Tibial artery (tissue), 4 donors: ENCODE measurements at regions not wholly inside any gene's neighbourhood (a gene's known extent, or its start where the extent isn't known, plus 50 kb on each side); places are given as distances from the start of the nearest gene placed in this dataset.
"Not testable (repeated sequence)": the region's sequence is repeated elsewhere in the genome, so short reads cannot be mapped to it uniquely, and the experiment has no call there.

Source experiments
- DNase-seq, 2 donors: peaks; one replicate each; pipeline ENCODE4 v3.0.0-alpha.2; 2019
- H3K27ac ChIP-seq, 2 donors: fragments of 200-600 bp; sonication (generic) in 1 of 2; 1 replicate in 1 of 2; 2 replicates in 1 of 2; pipeline ENCODE4 v1.5.1; 2018 to 2019; ENCODE audit warnings: mild to moderate bottlenecking in 1 of 2
- H3K27me3 ChIP-seq, 2 donors: fragments of 200-600 bp; sonication (generic) in 1 of 2; one replicate each; pipeline versions ENCODE4 v1.5.1 to v1.6.0; 2016 to 2019
- H3K36me3 ChIP-seq, 3 donors: fragments of 200-600 bp; sonication (generic) in 2 of 3; one replicate each; pipeline ENCODE4 v1.5.1; 2016 to 2019; ENCODE audit warnings: mild to moderate bottlenecking in 2 of 3
- H3K4me1 ChIP-seq, 4 donors: fragments of 200-600 bp; sonication (generic) in 2 of 4; 1 replicate in 3 of 4; 2 replicates in 1 of 4; pipeline ENCODE4 v1.5.1; 2016 to 2019
- H3K4me3 ChIP-seq, 2 donors: fragments of 200-600 bp; sonication (generic) in 1 of 2; 1 replicate in 1 of 2; 2 replicates in 1 of 2; pipeline ENCODE4 v1.5.1; 2018 to 2019; ENCODE audit warnings: mild to moderate bottlenecking in 2 of 2
- H3K9me3 ChIP-seq, 3 donors: fragments of 200-600 bp; sonication (generic) in 1 of 3; one replicate each; pipeline ENCODE4 v1.5.1; 2016 to 2019
- CTCF ChIP-seq, 2 experiments: fragments of 200-600 bp in 1 of 2; fragments of 450-650 bp in 1 of 2; IDR thresholded peaks; one replicate each; pipeline ENCODE4 v1.5.1; 2017 to 2019; ENCODE audit warnings: antibody characterized with exemption in 2 of 2, mild to moderate bottlenecking in 1 of 2, moderate library complexity in 1 of 2
- intact Hi-C: fragments of 100-400 bp; cut with DNase I; formaldehyde crosslinking; loops from one replicate; pipeline ENCODE4 v1.15.0; 2023; ENCODE audit warnings: low total_unique reads

- Histone ChIP-seq H3K9me3 (no peaks in the 10 kb centered on the region), H3K4me3 (no peak overlapping the region), H3K27me3 (no peaks in the 10 kb centered on the region), H3K27ac (no peak overlapping the region), H3K36me3 (no peaks in the 10 kb centered on the region), H3K4me1 (no peaks in the 10 kb centered on the region)
- intact Hi-C loops: no loop called here
- DNase-seq: no peak
- TF ChIP-seq CTCF (IDR thresholded peaks at IDR 0.05): no peak
These were observed 192.2 kb downstream of the FASLG start for GRCh38 chr1:172851077-172851476.

- no peak for DNase-seq
- H3K27me3 ChIP-seq: no peaks in the 10 kb centered on the region
- no peaks in the 10 kb centered on the region for H3K36me3 ChIP-seq
- no peak for TF ChIP-seq CTCF (IDR thresholded peaks at IDR 0.05)
- no peaks in the 10 kb centered on the region for H3K9me3 ChIP-seq
- H3K4me3 ChIP-seq: no peak overlapping the region
- no peak overlapping the region for H3K27ac ChIP-seq
- H3K4me1 ChIP-seq: no peaks in the 10 kb centered on the region
- intact Hi-C loops: no loop called here
These were observed 193.0 kb downstream of the FASLG start for GRCh38 chr1:172851856-172852255.

- DNase-seq, intact Hi-C loops: not testable (repeated sequence)
These were observed 194.8 kb downstream of the TNFSF18 start for GRCh38 chr1:172855983-172856382.

GRCh38 chr1:172863031-172863430 lies 187.7 kb downstream of the TNFSF18 start:
- Histone ChIP-seq H3K27me3 (no peaks in the 10 kb centered on the region), H3K36me3 (no peaks in the 10 kb centered on the region), H3K4me1 (no peaks in the 10 kb centered on the region), H3K27ac (no peak overlapping the region), H3K4me3 (no peak overlapping the region), H3K9me3 (no peaks in the 10 kb centered on the region)
- TF ChIP-seq CTCF (IDR thresholded peaks at IDR 0.05): no peak
- DNase-seq: no peak
- intact Hi-C loops: no loop called here

More at GRCh38 chr1:172855983-172856382, 194.8 kb downstream of the TNFSF18 start:
- not testable (repeated sequence) for H3K36me3 ChIP-seq, H3K9me3 ChIP-seq, H3K27me3 ChIP-seq, H3K4me1 ChIP-seq, H3K27ac ChIP-seq, H3K4me3 ChIP-seq

GRCh38 chr1:172867216-172867818 lies 183.4 kb downstream of the TNFSF18 start:
- no peaks in the 10 kb centered on the region for H3K36me3 ChIP-seq
- no peak overlapping the region for H3K27ac ChIP-seq
- no peak for TF ChIP-seq CTCF (IDR thresholded peaks at IDR 0.05)
- no peaks in the 10 kb centered on the region for H3K9me3 ChIP-seq
- no peaks in the 10 kb centered on the region for H3K27me3 ChIP-seq
- intact Hi-C loops: no loop called here
- H3K4me1 ChIP-seq: no peaks in the 10 kb centered on the region
- H3K4me3 ChIP-seq: no peak overlapping the region
- no peak for DNase-seq

- Histone ChIP-seq H3K4me1 (no peaks in the 10 kb centered on the region), H3K36me3 (no peaks in the 10 kb centered on the region), H3K27ac (no peak overlapping the region), H3K27me3 (no peaks in the 10 kb centered on the region), H3K4me3 (no peak overlapping the region), H3K9me3 (no peaks in the 10 kb centered on the region)
- no peak for DNase-seq
- intact Hi-C loops: no loop called here
- TF ChIP-seq CTCF (IDR thresholded peaks at IDR 0.05): no peak
These were observed 179.7 kb downstream of the TNFSF18 start for GRCh38 chr1:172870901-172871606.
